ENCODE measurements at regions not wholly inside any gene's neighbourhood (a gene's known extent, or its start where the extent isn't known, plus 50 kb on each side); places are given as distances from the start of the nearest gene placed in this dataset.

GRCh38 chr5:87770016-87770570 is 357.4 kb upstream of the CCNH start:
- H3K27ac ChIP-seq = no peak overlapping the region
- H3K4me3 ChIP-seq = no peak overlapping the region
- TF ChIP-seq CTCF (IDR thresholded peaks at IDR 0.05) = no peak
- DNase-seq (ENCODE audit: low spot score) = no peak

GRCh38 chr5:87769157-87769556 is 356.4 kb upstream of the CCNH start:
- no peak for TF ChIP-seq CTCF (IDR thresholded peaks at IDR 0.05)
- no peak overlapping the region for H3K27ac ChIP-seq
- no peak for DNase-seq (ENCODE audit: low spot score)
- no peak overlapping the region for H3K4me3 ChIP-seq

- DNase-seq (ENCODE audit: low spot score) = no peak
- no peak overlapping the region for H3K27ac ChIP-seq
- H3K4me3 ChIP-seq = no peak overlapping the region
- TF ChIP-seq CTCF (IDR thresholded peaks at IDR 0.05) = no peak
Measured at GRCh38 chr5:87768190-87768589, 355.5 kb upstream of the CCNH start.

- TF ChIP-seq CTCF (IDR thresholded peaks at IDR 0.05) = no peak
- no peak overlapping the region for H3K4me3 ChIP-seq
- no peak overlapping the region for H3K27ac ChIP-seq
- DNase-seq (ENCODE audit: low spot score) = no peak
Measured at GRCh38 chr5:87765009-87765408, 352.3 kb upstream of the CCNH start.

- DNase-seq (ENCODE audit: low spot score) = no peak
- Histone ChIP-seq H3K27ac (no peak overlapping the region), H3K4me3 (no peak overlapping the region)
- TF ChIP-seq CTCF (IDR thresholded peaks at IDR 0.05) = no peak
Measured at GRCh38 chr5:87762631-87763030, 349.9 kb upstream of the CCNH start.

- DNase-seq (ENCODE audit: low spot score) = no peak
- no peak overlapping the region for H3K4me3 ChIP-seq
- H3K27ac ChIP-seq = no peak overlapping the region
- no peak for TF ChIP-seq CTCF (IDR thresholded peaks at IDR 0.05)
Measured at GRCh38 chr5:87756951-87757350, 344.2 kb upstream of the CCNH start.

- no peak for DNase-seq (ENCODE audit: low spot score)
- TF ChIP-seq CTCF (IDR thresholded peaks at IDR 0.05) = no peak
- no peak overlapping the region for H3K27ac ChIP-seq
- H3K4me3 ChIP-seq = no peak overlapping the region
Measured at GRCh38 chr5:87755360-87755759, 342.6 kb upstream of the CCNH start.
